ENCODE measurements at regions not wholly inside any gene's neighbourhood (a gene's known extent, or its start where the extent isn't known, plus 50 kb on each side); places are given as distances from the start of the nearest gene placed in this dataset.
"Not testable (repeated sequence)": the region's sequence is repeated elsewhere in the genome, so short reads cannot be mapped to it uniquely, and the experiment has no call there.

- DNase-seq: no peak
Observed at GRCh38 chrX:129361576-129361975, 161.7 kb downstream of the SMARCA1 start.

GRCh38 chrX:129360175-129360574 is 163.1 kb downstream of the SMARCA1 start:
- DNase-seq: peak; percentile 2

- no peak for DNase-seq
Observed at GRCh38 chrX:129359269-129359668, 164.0 kb downstream of the SMARCA1 start.

GRCh38 chrX:129357428-129357827 is 165.9 kb downstream of the SMARCA1 start:
- DNase-seq: not testable (repeated sequence)

- no peak for DNase-seq
Observed at GRCh38 chrX:129347291-129347690, 176.0 kb downstream of the SMARCA1 start.

- DNase-seq: no peak
Observed at GRCh38 chrX:129346574-129346973, 176.7 kb downstream of the SMARCA1 start.

GRCh38 chrX:129337264-129337663 is 186.0 kb downstream of the SMARCA1 start:
- DNase-seq: not testable (repeated sequence)

GRCh38 chrX:129323115-129323514 is 200.2 kb downstream of the SMARCA1 start:
- DNase-seq: no peak

GRCh38 chrX:129318375-129318774 is 204.9 kb downstream of the SMARCA1 start:
- DNase-seq: no peak

GRCh38 chrX:129316461-129316860 is 206.8 kb downstream of the SMARCA1 start:
- DNase-seq: no peak

- DNase-seq: no peak
Observed at GRCh38 chrX:129310000-129310399, 213.3 kb downstream of the SMARCA1 start.

- no peak for DNase-seq
Observed at GRCh38 chrX:129262912-129263311, 260.4 kb downstream of the SMARCA1 start.

GRCh38 chrX:129255516-129255915 is 267.8 kb downstream of the SMARCA1 start:
- DNase-seq: not testable (repeated sequence)

GRCh38 chrX:129249563-129249962 is 273.7 kb downstream of the SMARCA1 start:
- no peak for DNase-seq

- no peak for DNase-seq
Observed at GRCh38 chrX:129247642-129248041, 275.6 kb downstream of the SMARCA1 start.

GRCh38 chrX:129239371-129239770 is 283.9 kb downstream of the SMARCA1 start:
- DNase-seq: no peak

GRCh38 chrX:129238011-129238410 is 285.3 kb downstream of the SMARCA1 start:
- no peak for DNase-seq

GRCh38 chrX:129235903-129236302 is 287.4 kb downstream of the SMARCA1 start:
- no peak for DNase-seq

- DNase-seq: no peak
Observed at GRCh38 chrX:129233786-129234185, 289.5 kb downstream of the SMARCA1 start.

- DNase-seq: no peak
Observed at GRCh38 chrX:129230850-129231512, 292.3 kb downstream of the SMARCA1 start.

- DNase-seq: no peak
Observed at GRCh38 chrX:129230168-129230567, 293.1 kb downstream of the SMARCA1 start.

- DNase-seq: no peak
Observed at GRCh38 chrX:129227366-129227765, 295.9 kb downstream of the SMARCA1 start.

- no peak for DNase-seq
Observed at GRCh38 chrX:129193357-129193756, 329.9 kb downstream of the SMARCA1 start.

GRCh38 chrX:129188231-129188630 is 335.1 kb downstream of the SMARCA1 start:
- no peak for DNase-seq

- DNase-seq: no peak
Observed at GRCh38 chrX:129176710-129177109, 346.6 kb downstream of the SMARCA1 start.

Measured in NK-92 treated with Interleukin-12 subunit alpha and Interleukin-12 subunit beta, amount 100 ng/mL, for 24 hours (cell line).